DOHH2 (cell line): ENCODE measurements at regions not wholly inside any gene's neighbourhood (a gene's known extent, or its start where the extent isn't known, plus 50 kb on each side); places are given as distances from the start of the nearest gene placed in this dataset.

Source experiments
- H3F3A ChIP-seq: fragments of 200-600 bp; sonication (generic), shearing (Covaris generic); 2 replicates; pipeline ENCODE4 v1.6.0; 2016; ENCODE audit warnings: antibody characterized with exemption, mild to moderate bottlenecking; ENCODE audit not compliant: control insufficient read depth, insufficient read depth
- H3K27ac ChIP-seq: fragments of 200-600 bp; sonication (generic); 2 replicates; pipeline ENCODE4 v1.5.1; 2014; ENCODE audit warnings: low read depth, mild to moderate bottlenecking, low read length, moderate library complexity
- H3K27me3 ChIP-seq: fragments of 200-600 bp; sonication (generic); 2 replicates; pipeline ENCODE4 v1.6.1; 2014; ENCODE audit warnings: mild to moderate bottlenecking, low read length, mixed read lengths; ENCODE audit not compliant: control insufficient read depth
- H3K36me3 ChIP-seq: fragments of 200-600 bp; sonication (generic); 2 replicates; pipeline ENCODE4 v1.6.1; 2014; ENCODE audit warnings: mild to moderate bottlenecking, low read length, moderate library complexity, mixed read lengths; ENCODE audit not compliant: control insufficient read depth
- H3K4me1 ChIP-seq: fragments of 200-600 bp; sonication (generic); 2 replicates; pipeline ENCODE4 v1.6.1; 2014; ENCODE audit warnings: mild to moderate bottlenecking, low read length, mixed read lengths; ENCODE audit not compliant: control insufficient read depth
- H3K4me2 ChIP-seq: fragments of 200-600 bp; sonication (generic); 2 replicates; pipeline ENCODE4 v1.6.0; 2014; ENCODE audit warnings: mild to moderate bottlenecking, low read length, moderate library complexity
- H3K4me3 ChIP-seq: fragments of 200-600 bp; sonication (generic); 2 replicates; pipeline ENCODE4 v1.5.1; 2014; ENCODE audit warnings: mild to moderate bottlenecking, low read length, mixed read lengths
- H3K79me2 ChIP-seq: fragments of 200-600 bp; sonication (generic); 2 replicates; pipeline ENCODE4 v1.6.1; 2014; ENCODE audit warnings: mild to moderate bottlenecking, low read length, mixed read lengths; ENCODE audit not compliant: control insufficient read depth
- H3K9me2 ChIP-seq: fragments of 200-600 bp; sonication (generic); replicated peaks from 2 replicates; pipeline ENCODE4 v1.6.1; 2014; ENCODE audit warnings: mild to moderate bottlenecking, low read length, mixed read lengths; ENCODE audit not compliant: control insufficient read depth
- H3K9me3 ChIP-seq: fragments of 200-600 bp; sonication (generic); 2 replicates; pipeline ENCODE4 v1.6.1; 2014; ENCODE audit warnings: antibody characterized with exemption, low read length, mixed read lengths; ENCODE audit not compliant: control insufficient read depth, insufficient read depth
- H4K20me1 ChIP-seq: fragments of 200-600 bp; sonication (generic); 2 replicates; pipeline ENCODE4 v1.6.0; 2014; ENCODE audit warnings: low read depth, mild to moderate bottlenecking, antibody characterized with exemption, low read length, moderate library complexity; ENCODE audit not compliant: control insufficient read depth, insufficient read depth
- EZH2phosphoT487 ChIP-seq: fragments of 200-600 bp; sonication (generic); IDR thresholded peaks from 2 replicates; pipeline ENCODE4 v1.6.1; 2017; ENCODE audit warnings: borderline replicate concordance, mild to moderate bottlenecking, antibody characterized with exemption, low read length, moderate library complexity, mixed read lengths
- TF ChIP-seq, protein P1 (sequence below): fragments of 200-600 bp; sonication (generic); IDR thresholded peaks from one replicate; pipeline ENCODE4 v1.5.1; 2014; ENCODE audit warnings: antibody characterized with exemption, mild to moderate bottlenecking, low read depth, low read length; ENCODE audit not compliant: poor library complexity, severe bottlenecking

DNA sequence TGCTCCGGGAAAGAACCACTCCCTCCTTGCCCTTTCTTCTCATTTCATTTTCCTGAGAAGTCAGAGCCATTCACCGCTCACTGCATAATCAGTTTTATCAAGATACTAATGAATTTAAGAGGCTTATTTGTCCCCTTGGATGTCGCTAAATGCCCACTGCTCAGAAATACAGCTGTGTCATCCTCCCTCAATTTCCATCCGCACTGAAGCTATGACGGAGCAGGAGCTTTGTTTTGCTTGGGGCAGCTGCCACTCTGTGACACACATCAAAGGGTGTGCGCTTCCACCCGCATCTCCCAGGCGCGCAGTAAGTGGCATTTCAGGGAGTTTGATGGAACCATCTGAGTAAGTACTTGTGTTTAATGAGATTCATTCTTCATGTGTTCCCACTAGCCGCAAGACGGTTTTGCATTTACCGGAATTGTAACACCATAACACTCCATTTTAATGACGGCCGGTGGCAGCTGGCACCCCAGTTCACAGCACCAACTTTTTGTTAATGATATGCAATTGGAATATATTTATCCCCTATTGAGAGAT lies 103.8 kb upstream of the PARD3 start:
- Histone ChIP-seq H3K9me3 (no peaks in the 10 kb centered on the region; the same call in 1 of the 2 replicates), H3K9me2 (no peaks in the 10 kb centered on the region), H4K20me1 (no peaks in the 10 kb centered on the region), H3K4me1 (no peaks in the 10 kb centered on the region), H3K27me3 (no peaks in the 10 kb centered on the region), H3K79me2 (no peaks in the 10 kb centered on the region), H3F3A (no peaks in the 10 kb centered on the region), H3K4me3 (no peak overlapping the region), H3K27ac (no peak overlapping the region), H3K36me3 (no peaks in the 10 kb centered on the region), H3K4me2 (no peak overlapping the region)
- TF ChIP-seq, protein P1, sequence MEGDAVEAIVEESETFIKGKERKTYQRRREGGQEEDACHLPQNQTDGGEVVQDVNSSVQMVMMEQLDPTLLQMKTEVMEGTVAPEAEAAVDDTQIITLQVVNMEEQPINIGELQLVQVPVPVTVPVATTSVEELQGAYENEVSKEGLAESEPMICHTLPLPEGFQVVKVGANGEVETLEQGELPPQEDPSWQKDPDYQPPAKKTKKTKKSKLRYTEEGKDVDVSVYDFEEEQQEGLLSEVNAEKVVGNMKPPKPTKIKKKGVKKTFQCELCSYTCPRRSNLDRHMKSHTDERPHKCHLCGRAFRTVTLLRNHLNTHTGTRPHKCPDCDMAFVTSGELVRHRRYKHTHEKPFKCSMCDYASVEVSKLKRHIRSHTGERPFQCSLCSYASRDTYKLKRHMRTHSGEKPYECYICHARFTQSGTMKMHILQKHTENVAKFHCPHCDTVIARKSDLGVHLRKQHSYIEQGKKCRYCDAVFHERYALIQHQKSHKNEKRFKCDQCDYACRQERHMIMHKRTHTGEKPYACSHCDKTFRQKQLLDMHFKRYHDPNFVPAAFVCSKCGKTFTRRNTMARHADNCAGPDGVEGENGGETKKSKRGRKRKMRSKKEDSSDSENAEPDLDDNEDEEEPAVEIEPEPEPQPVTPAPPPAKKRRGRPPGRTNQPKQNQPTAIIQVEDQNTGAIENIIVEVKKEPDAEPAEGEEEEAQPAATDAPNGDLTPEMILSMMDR, result no peak
- no peak for TF ChIP-seq EZH2phosphoT487

DNA sequence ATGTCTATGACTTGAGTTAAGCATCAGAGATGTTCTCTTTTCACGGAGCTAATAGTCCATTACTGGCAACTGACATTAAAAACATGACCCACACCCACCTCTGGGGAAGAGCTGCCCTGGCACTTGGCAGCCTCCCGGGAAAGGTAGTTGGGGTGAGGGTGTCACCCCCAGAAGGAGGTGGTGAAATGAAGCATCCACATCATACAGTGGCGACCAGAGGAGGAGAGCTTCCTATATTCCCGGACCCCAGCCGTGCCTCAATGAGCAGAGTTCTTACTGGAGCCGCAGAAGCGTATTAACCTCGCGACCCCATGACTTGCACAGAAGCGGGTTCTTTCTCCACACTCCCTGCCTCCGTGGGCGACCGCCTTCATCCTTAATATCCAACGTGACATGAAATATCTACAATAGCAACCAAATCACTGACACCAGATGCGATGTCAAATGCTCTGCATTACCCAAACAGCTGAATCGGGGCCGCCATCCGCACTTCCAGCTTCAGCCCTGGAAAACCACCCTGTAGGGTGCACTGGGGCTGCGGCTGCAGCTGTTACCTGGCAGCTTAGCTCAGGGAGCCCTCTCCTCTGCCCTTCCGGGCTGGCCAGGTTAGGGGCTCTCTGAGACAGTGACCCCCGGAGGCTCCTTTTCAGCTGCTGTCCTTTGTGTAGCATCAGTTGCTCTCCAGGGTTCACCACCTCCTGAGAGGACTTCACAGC lies 103.1 kb upstream of the PARD3 start:
- Histone ChIP-seq H3K4me3 (no peak overlapping the region), H3K36me3 (no peaks in the 10 kb centered on the region), H3K9me3 (no peaks in the 10 kb centered on the region), H3F3A (no peaks in the 10 kb centered on the region), H3K79me2 (no peaks in the 10 kb centered on the region), H4K20me1 (no peaks in the 10 kb centered on the region), H3K27ac (no peak overlapping the region), H3K9me2 (no peaks in the 10 kb centered on the region), H3K4me2 (no peak overlapping the region), H3K27me3 (no peaks in the 10 kb centered on the region), H3K4me1 (no peaks in the 10 kb centered on the region)
- TF ChIP-seq EZH2phosphoT487, result no peak
- TF ChIP-seq, protein P1, result no peak

DNA sequence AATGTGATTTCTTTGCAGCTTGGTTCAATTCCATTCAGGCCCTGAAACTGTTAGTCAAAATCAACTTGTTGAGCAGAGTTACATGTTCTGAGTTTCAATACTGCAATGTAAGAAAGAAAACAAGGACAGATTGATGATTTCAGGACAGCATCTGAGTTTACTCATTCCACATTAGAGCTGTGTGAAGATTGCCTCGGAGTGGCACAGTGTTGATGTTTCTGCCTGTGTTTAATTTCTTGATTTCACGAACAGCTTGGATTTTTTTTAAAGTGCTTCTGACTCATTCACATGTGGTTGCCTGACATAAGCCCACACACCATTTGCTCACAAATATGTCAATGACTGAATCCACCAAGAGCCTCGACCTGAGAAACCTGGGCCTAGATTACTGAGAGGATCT lies 101.2 kb upstream of the PARD3 start:
- Histone ChIP-seq H3K9me2 (no peaks in the 10 kb centered on the region), H3F3A (no peaks in the 10 kb centered on the region), H3K4me3 (no peak overlapping the region), H3K79me2 (no peaks in the 10 kb centered on the region), H3K9me3 (no peaks in the 10 kb centered on the region), H3K27ac (no peak overlapping the region), H3K4me2 (no peak overlapping the region), H3K36me3 (no peaks in the 10 kb centered on the region), H3K4me1 (no peaks in the 10 kb centered on the region), H4K20me1 (no peaks in the 10 kb centered on the region), H3K27me3 (no peaks in the 10 kb centered on the region)
- TF ChIP-seq, protein P1, result no peak
- no peak for TF ChIP-seq EZH2phosphoT487
